ENCODE measurements at regions not wholly inside any gene's neighbourhood (a gene's known extent, or its start where the extent isn't known, plus 50 kb on each side); places are given as distances from the start of the nearest gene placed in this dataset.

DNA sequence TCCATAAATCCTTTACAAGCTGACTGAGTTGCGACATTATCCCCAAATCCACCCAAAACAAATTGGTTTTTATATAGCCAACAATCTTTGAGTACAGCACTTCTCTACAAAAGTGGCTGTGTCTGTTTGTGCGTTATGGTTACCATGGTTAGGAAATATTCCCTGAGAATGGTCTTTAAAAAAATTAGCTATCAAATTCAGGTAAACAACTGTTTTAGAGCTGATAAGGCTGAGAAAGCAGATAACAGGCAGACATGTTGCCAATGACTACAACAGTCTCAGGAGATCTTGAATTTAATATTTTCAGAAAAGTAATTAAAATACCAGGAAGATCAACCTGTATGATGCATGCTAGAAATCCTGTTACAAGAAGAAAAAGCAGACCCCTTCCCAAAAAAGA is 248.0 kb downstream of the RASSF9 start:
- Mint-ChIP-seq H3K36me3 (ENCODE audit: low read depth) (no peaks in the 10 kb centered on the region), H3K9me3 (peaks cover 9% of the 10 kb centered on the region), H3K4me3 (no peak overlapping the region), H3K27me3 (ENCODE audit: low read depth) (no peaks in the 10 kb centered on the region), H3K4me1 (no peaks in the 10 kb centered on the region), H3K27ac (ENCODE audit: unreplicated experiment) (no peak overlapping the region)
- no peak for DNase-seq (ENCODE audit: low read depth, low spot score)
- TF ChIP-seq, protein P1, sequence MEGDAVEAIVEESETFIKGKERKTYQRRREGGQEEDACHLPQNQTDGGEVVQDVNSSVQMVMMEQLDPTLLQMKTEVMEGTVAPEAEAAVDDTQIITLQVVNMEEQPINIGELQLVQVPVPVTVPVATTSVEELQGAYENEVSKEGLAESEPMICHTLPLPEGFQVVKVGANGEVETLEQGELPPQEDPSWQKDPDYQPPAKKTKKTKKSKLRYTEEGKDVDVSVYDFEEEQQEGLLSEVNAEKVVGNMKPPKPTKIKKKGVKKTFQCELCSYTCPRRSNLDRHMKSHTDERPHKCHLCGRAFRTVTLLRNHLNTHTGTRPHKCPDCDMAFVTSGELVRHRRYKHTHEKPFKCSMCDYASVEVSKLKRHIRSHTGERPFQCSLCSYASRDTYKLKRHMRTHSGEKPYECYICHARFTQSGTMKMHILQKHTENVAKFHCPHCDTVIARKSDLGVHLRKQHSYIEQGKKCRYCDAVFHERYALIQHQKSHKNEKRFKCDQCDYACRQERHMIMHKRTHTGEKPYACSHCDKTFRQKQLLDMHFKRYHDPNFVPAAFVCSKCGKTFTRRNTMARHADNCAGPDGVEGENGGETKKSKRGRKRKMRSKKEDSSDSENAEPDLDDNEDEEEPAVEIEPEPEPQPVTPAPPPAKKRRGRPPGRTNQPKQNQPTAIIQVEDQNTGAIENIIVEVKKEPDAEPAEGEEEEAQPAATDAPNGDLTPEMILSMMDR (conservative IDR thresholded peaks at IDR 0.05): no peak

DNA sequence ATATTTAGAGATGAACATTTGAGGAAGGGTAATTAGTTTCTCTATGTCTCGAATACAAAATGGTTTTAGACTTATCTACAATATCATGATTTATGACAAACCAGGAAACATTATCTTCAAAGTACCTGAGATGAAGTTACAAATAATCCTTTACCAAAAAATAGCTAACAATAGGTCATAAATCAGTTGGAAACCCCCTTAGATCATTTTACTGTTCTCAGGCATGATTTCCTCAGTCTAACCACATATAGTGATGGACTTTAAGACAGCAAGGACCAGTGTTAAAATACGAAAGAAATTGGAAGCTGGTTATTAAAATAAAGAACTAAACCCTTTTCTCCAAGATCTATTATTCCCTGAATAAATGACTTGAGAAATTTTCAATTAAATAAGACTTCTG is 235.4 kb downstream of the RASSF9 start:
- H3K9me3 Mint-ChIP-seq: peaks cover 14% of the 10 kb centered on the region

DNA sequence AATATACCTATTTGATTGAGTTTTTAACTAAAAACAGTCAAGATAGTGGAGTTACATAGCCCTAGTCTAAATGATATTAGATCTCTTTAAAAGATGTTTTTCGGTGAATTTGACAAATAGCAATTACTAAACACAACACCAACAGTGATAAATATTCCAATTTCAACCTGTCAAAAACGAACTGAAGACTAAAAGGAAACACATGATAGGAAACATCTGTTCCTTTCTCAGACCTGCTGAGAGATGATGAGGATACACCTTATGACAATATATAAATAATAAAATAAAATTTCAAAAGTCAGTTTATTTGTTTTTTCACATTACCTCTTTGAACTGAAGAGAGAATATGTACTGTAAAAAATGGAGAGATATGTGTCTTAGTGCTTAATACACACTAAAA is 232.7 kb downstream of the RASSF9 start:
- H3K27me3 Mint-ChIP-seq (ENCODE audit: low read depth): no peaks in the 10 kb centered on the region
- peaks cover 2% of the 10 kb centered on the region for H3K9me3 Mint-ChIP-seq
- TF ChIP-seq, protein P1 (conservative IDR thresholded peaks at IDR 0.05): no peak
- DNase-seq (ENCODE audit: low read depth, low spot score): no peak
- H3K36me3 Mint-ChIP-seq (ENCODE audit: low read depth): no peaks in the 10 kb centered on the region
- H3K27ac Mint-ChIP-seq (ENCODE audit: unreplicated experiment): no peak overlapping the region
- no peak overlapping the region for H3K4me3 Mint-ChIP-seq
- H3K4me1 Mint-ChIP-seq: no peaks in the 10 kb centered on the region

More for the DNA sequence above, 235.4 kb downstream of the RASSF9 start:
- H3K27me3 Mint-ChIP-seq (ENCODE audit: low read depth): no peaks in the 10 kb centered on the region
- H3K27ac Mint-ChIP-seq (ENCODE audit: unreplicated experiment): no peak overlapping the region
- DNase-seq (ENCODE audit: low read depth, low spot score): no peak
- TF ChIP-seq, protein P1 (conservative IDR thresholded peaks at IDR 0.05): no peak
- H3K4me1 Mint-ChIP-seq: no peaks in the 10 kb centered on the region
- peaks cover 5% of the 10 kb centered on the region for H3K36me3 Mint-ChIP-seq (ENCODE audit: low read depth)
- no peak overlapping the region for H3K4me3 Mint-ChIP-seq

DNA sequence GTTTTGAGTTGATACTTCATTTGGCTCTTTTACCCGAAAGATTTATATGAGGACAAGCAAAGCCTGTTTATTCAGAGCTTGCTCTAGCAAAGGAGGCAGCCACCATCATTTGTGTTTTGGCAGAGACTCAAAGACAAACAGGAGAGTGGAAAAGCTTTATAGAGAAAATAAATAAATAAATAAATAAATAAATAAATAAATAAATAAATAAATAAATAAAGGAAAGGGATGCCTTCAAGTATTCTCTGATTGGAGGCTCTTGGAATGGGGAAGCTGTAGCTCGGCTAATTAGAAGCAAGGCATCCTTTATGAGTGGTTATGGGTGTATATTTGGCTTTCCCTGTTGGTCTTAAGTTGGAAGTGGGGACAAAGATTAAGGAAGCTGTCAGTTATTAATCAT is 229.8 kb downstream of the RASSF9 start:
- Mint-ChIP-seq H3K4me1 (no peaks in the 10 kb centered on the region), H3K27ac (ENCODE audit: unreplicated experiment) (no peak overlapping the region), H3K27me3 (ENCODE audit: low read depth) (no peaks in the 10 kb centered on the region), H3K36me3 (ENCODE audit: low read depth) (no peaks in the 10 kb centered on the region), H3K4me3 (no peak overlapping the region), H3K9me3 (no peaks in the 10 kb centered on the region)
- DNase-seq (ENCODE audit: low read depth, low spot score): no peak
- TF ChIP-seq, protein P1 (conservative IDR thresholded peaks at IDR 0.05): no peak

DNA sequence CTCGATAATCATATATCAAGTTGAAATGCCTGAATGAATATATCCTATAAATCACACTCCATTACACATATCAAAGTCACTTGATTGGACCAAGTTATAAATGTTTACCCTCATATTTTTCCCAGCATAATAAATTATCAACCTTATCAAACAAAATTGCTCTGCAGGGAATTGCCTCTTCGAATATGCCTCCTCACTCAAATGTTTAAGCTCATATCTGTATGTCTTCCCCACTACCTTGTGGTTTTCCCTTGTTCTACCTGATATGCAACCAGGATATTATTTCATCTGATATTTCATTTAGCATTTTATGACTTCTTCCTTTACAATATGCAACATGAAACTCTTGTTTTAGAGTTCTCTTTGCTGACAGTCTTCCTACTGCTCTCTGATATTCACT is 226.4 kb downstream of the RASSF9 start:
- H3K27ac Mint-ChIP-seq (ENCODE audit: unreplicated experiment): no peak overlapping the region
- H3K4me1 Mint-ChIP-seq: no peaks in the 10 kb centered on the region
- no peaks in the 10 kb centered on the region for H3K9me3 Mint-ChIP-seq
- H3K36me3 Mint-ChIP-seq (ENCODE audit: low read depth): no peaks in the 10 kb centered on the region
- no peaks in the 10 kb centered on the region for H3K27me3 Mint-ChIP-seq (ENCODE audit: low read depth)
- TF ChIP-seq, protein P1 (conservative IDR thresholded peaks at IDR 0.05): no peak
- no peak overlapping the region for H3K4me3 Mint-ChIP-seq
- DNase-seq (ENCODE audit: low read depth, low spot score): no peak

DNA sequence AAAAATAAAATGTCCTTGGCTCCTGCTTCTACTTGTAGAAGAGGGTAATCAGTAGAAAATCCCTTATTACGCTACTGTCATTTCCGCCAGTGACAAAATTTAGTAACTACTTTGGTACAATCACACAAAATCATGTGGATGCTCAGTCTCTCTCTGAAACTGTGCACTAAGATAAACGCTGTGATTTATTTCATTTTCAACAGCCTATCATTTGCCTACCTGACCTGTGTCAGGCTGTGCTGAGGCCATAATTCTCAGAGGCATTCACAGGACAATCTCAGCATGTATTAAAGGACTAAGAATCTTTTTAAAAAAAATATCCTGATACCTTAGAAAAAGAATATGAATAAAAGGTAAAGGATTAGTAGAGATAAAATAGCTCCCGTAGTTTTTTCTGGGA is 226.0 kb downstream of the RASSF9 start:
- Mint-ChIP-seq H3K36me3 (ENCODE audit: low read depth) (no peaks in the 10 kb centered on the region), H3K27ac (ENCODE audit: unreplicated experiment) (no peak overlapping the region), H3K27me3 (ENCODE audit: low read depth) (no peaks in the 10 kb centered on the region), H3K4me3 (no peak overlapping the region), H3K9me3 (no peaks in the 10 kb centered on the region), H3K4me1 (no peaks in the 10 kb centered on the region)
- TF ChIP-seq, protein P1 (conservative IDR thresholded peaks at IDR 0.05): no peak
- no peak for DNase-seq (ENCODE audit: low read depth, low spot score)
